HCT116 (cell line): ENCODE measurements at regions not wholly inside any gene's neighbourhood (a gene's known extent, or its start where the extent isn't known, plus 50 kb on each side); places are given as distances from the start of the nearest gene placed in this dataset.

Experiments used
- ATAC-seq: fragments of 200-7000 bp; cut with Tn5 transposase; 2 replicates; pipeline ENCODE4 v1.9.1; 2020; ENCODE audit warnings: mild to moderate bottlenecking, moderate library complexity
- BruUV-seq: library from RNA; stranded (reverse); fragments of 400-500 nt; replicated peaks from 2 replicates; lab custom pipeline; 2021; lab: Mats Ljungman, UMichigan
- CTCF ChIA-PET: fragments of 300-600 bp; sonication (Branson Sonifier 250); formaldehyde crosslinking; loops from one replicate; lab custom pipeline; 2021; ENCODE audit warnings: antibody characterized with exemption; lab: Charles Lee
- POLR2A ChIA-PET: fragments of 300-600, 350-600 bp; sonication (Branson Sonifier 250); formaldehyde crosslinking; loops from one replicate; lab custom pipeline; 2021; ENCODE audit warnings: antibody characterized with exemption; lab: Charles Lee
- RAD21 ChIA-PET, 2 experiments: fragments of 300-600 bp; sonication (Branson Sonifier 250); formaldehyde crosslinking; loops; one replicate each; lab custom pipeline; 2023; ENCODE audit warnings: low total read pairs in 2 of 2; ENCODE audit not compliant: uncharacterized antibody in 2 of 2, unreplicated experiment in 2 of 2, low non-redundant PET in 1 of 2; lab: Charles Lee
- DNase-seq: peaks from one replicate; pipeline ENCODE4 v3.0.0-alpha.2; 2010; ENCODE audit warnings: low read depth, low spot score
- H2AFZ ChIP-seq: fragments of 200-600 bp; shearing (Covaris generic), sonication (generic); 2 replicates; pipeline ENCODE4 v1.6.1; 2017; ENCODE audit warnings: low read depth, mixed run types, mixed read lengths, antibody characterized with exemption, low read length; ENCODE audit not compliant: poor library complexity, severe bottlenecking
- H3K27ac ChIP-seq: 2 replicates; pipeline ENCODE4 v1.5.1; 2012; ENCODE audit warnings: low read depth, low read length
- H3K27me3 ChIP-seq: fragments of 200-600 bp; sonication (generic); 2 replicates; pipeline ENCODE4 v1.6.1; 2016; ENCODE audit warnings: mixed run types, low read length, mixed read lengths; ENCODE audit not compliant: insufficient read depth
- H3K36me3 ChIP-seq, 2 experiments: fragments of 200-500 bp in 1 of 2; fragments of 200-600 bp in 1 of 2; sonication (Bioruptor generic) in 1 of 2; sonication (generic) in 1 of 2; 2 replicates each; pipeline versions ENCODE4 v1.5.1 to v1.6.1; 2014 to 2016; ENCODE audit warnings: low read length in 2 of 2, inconsistent platforms in 1 of 2, mixed read lengths in 1 of 2, mixed run types in 1 of 2; ENCODE audit not compliant: insufficient read depth in 2 of 2, control insufficient read depth in 1 of 2
- H3K4me1 ChIP-seq, 2 experiments: fragments of 200-600 bp in 1 of 2; sonication (generic) in 1 of 2; 2 replicates each; pipeline versions ENCODE4 v1.5.1 to v1.6.1; 2012 to 2017; ENCODE audit warnings: low read length in 2 of 2, inconsistent platforms in 1 of 2, mild to moderate bottlenecking in 1 of 2, mixed read lengths in 1 of 2, mixed run types in 1 of 2, moderate library complexity in 1 of 2; ENCODE audit not compliant: insufficient read depth in 2 of 2, control insufficient read depth in 1 of 2
- H3K4me2 ChIP-seq: fragments of 200-600 bp; sonication (generic); 2 replicates; pipeline ENCODE4 v1.6.1; 2017; ENCODE audit warnings: mixed run types, low read length, mixed read lengths
- H3K4me3 ChIP-seq, 2 experiments: fragments of 200-600 bp in 1 of 2; sonication (generic) in 1 of 2; replicated peaks in 1 of 2; 2 replicates each; pipeline ENCODE4 v1.5.1; 2011 to 2016; ENCODE audit warnings: low read length in 2 of 2, control low read depth in 1 of 2, low read depth in 1 of 2, mild to moderate bottlenecking in 1 of 2, mixed read lengths in 1 of 2, mixed run types in 1 of 2
- H3K79me2 ChIP-seq: fragments of 200-600 bp; sonication (generic); 2 replicates; pipeline ENCODE4 v1.6.1; 2017; ENCODE audit warnings: mild to moderate bottlenecking, mixed run types, low read length, moderate library complexity, mixed read lengths; ENCODE audit not compliant: insufficient read depth
- H3K9ac ChIP-seq: fragments of 200-600 bp; sonication (generic); 2 replicates; pipeline ENCODE4 v1.6.1; 2016; ENCODE audit warnings: low read length, mixed read lengths
- H3K9me2 ChIP-seq: fragments of 200-600 bp; sonication (generic), shearing (Covaris generic); 2 replicates; pipeline ENCODE4 v1.6.1; 2017; ENCODE audit warnings: mixed run types, mild to moderate bottlenecking, moderate library complexity; ENCODE audit not compliant: insufficient read depth
- H3K9me3 ChIP-seq, 2 experiments: fragments of 200-500 bp in 1 of 2; fragments of 200-600 bp in 1 of 2; sonication (Bioruptor generic) in 1 of 2; sonication (generic) in 1 of 2; 2 replicates each; pipeline ENCODE4 v1.6.1; 2014 to 2017; ENCODE audit warnings: low read length in 2 of 2, mixed read lengths in 2 of 2, inconsistent platforms in 1 of 2, low read depth in 1 of 2, mild to moderate bottlenecking in 1 of 2, mixed run types in 1 of 2, moderate library complexity in 1 of 2; ENCODE audit not compliant: control insufficient read depth in 1 of 2, insufficient read depth in 1 of 2
- H4K20me1 ChIP-seq: fragments of 200-600 bp; sonication (generic), shearing (Covaris generic); 2 replicates; pipeline ENCODE4 v1.6.1; 2017; ENCODE audit warnings: mixed run types, mild to moderate bottlenecking, moderate library complexity; ENCODE audit not compliant: insufficient read depth
- EGR1 ChIP-seq: IDR thresholded peaks from 2 replicates; pipeline ENCODE4 v1.6.1; 2012; ENCODE audit warnings: low read depth
- ELF1 ChIP-seq: IDR thresholded peaks from 2 replicates; pipeline ENCODE4 v1.6.1; 2012; ENCODE audit warnings: low read depth, borderline replicate concordance
- FOSL1 ChIP-seq: IDR thresholded peaks from 2 replicates; pipeline ENCODE4 v1.6.1; 2012; ENCODE audit warnings: low read depth
- POLR2A ChIP-seq: IDR thresholded peaks from 2 replicates; pipeline ENCODE4 v1.7.0; 2011; ENCODE audit warnings: borderline replicate concordance; ENCODE audit not compliant: insufficient read depth, insufficient read length; ENCODE audit errors: extremely low read depth
- POLR2AphosphoS5 ChIP-seq: IDR thresholded peaks from 2 replicates; pipeline ENCODE4 v1.6.1; 2011; ENCODE audit warnings: mild to moderate bottlenecking, low read depth, low read length, moderate library complexity
- RAD21 ChIP-seq: IDR thresholded peaks from 2 replicates; pipeline ENCODE4 v1.6.1; 2012; ENCODE audit warnings: low read depth, mild to moderate bottlenecking
- SP1 ChIP-seq: IDR thresholded peaks from 2 replicates; pipeline ENCODE4 v1.6.1; 2012; ENCODE audit warnings: low read depth
- SRF ChIP-seq: IDR thresholded peaks from 2 replicates; pipeline ENCODE4 v1.6.1; 2012; ENCODE audit warnings: low read depth
- TCF7L2 ChIP-seq: IDR thresholded peaks from 2 replicates; pipeline ENCODE4 v1.7.0; 2011; ENCODE audit warnings: borderline replicate concordance, inconsistent platforms; ENCODE audit not compliant: insufficient read depth, insufficient read length; ENCODE audit errors: extremely low read depth
- YY1 ChIP-seq: IDR thresholded peaks from 2 replicates; pipeline ENCODE4 v1.6.1; 2011; ENCODE audit warnings: low read length, low read depth, moderate library complexity, mild to moderate bottlenecking; ENCODE audit not compliant: insufficient replicate concordance; ENCODE audit errors: extremely low read depth
- ZNF274 ChIP-seq: fragments of 200-500 bp; sonication (Bioruptor generic); IDR thresholded peaks from 2 replicates; pipeline ENCODE4 v1.6.1; 2014; ENCODE audit warnings: mild to moderate bottlenecking, low read depth, low read length, inconsistent platforms
- intact Hi-C: fragments of 100-400 bp; cut with micrococcal nuclease; formaldehyde crosslinking; loops from 2 replicates; pipeline ENCODE4 v1.10.0; 2022
- TF ChIP-seq, protein P1 (sequence below): IDR thresholded peaks from 2 replicates; pipeline ENCODE4 v1.6.1; 2012
- TF ChIP-seq, protein P2 (sequence below): IDR thresholded peaks from 2 replicates; pipeline ENCODE4 v1.6.1; 2012
- TF ChIP-seq, protein P3 (sequence below), 3 experiments: fragments of 200-600 bp in 1 of 3; sonication (generic) in 1 of 3; IDR thresholded peaks in 2 of 3; conservative IDR thresholded peaks in 1 of 3; 2 replicates each; pipeline ENCODE4 v1.5.1; 2012 to 2017; ENCODE audit warnings: low read depth in 2 of 3, low read length in 2 of 3, antibody characterized with exemption in 1 of 3, borderline replicate concordance in 1 of 3, control low read depth in 1 of 3, mild to moderate bottlenecking in 1 of 3, mixed read lengths in 1 of 3, mixed run types in 1 of 3, moderate library complexity in 1 of 3; ENCODE audit not compliant: insufficient read depth in 1 of 3

DNA sequence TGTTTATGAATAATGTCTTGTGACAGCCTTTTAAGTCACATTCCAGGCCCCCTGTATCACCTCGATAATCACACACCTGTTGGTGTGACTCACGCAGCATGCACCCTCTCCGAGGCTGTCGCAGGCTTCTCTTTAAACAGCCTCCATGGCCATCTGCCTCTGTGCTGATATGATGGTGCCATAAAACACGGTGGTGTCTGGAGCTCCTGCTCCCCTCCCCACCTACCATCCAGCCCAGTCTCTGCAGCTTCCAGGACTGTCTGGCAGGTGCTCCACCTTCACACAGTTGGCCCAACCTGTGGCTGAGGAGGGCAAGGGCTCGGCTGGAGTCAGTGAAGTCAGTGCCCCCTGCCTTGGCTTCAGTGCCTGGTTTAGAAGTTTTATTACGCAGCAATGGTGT is 173.8 kb upstream of the RPL34 start:
- no peaks in the 10 kb centered on the region for H3K79me2 ChIP-seq
- peak; percentile 60 for ATAC-seq
- no peak overlapping the region for H3K27ac ChIP-seq
- RAD21 ChIA-PET, result no interaction called here
- TF ChIP-seq SRF (no peak), ZNF274 (no peak)
- TF ChIP-seq, protein P1, sequence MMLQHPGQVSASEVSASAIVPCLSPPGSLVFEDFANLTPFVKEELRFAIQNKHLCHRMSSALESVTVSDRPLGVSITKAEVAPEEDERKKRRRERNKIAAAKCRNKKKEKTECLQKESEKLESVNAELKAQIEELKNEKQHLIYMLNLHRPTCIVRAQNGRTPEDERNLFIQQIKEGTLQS, result no peak
- TF ChIP-seq, all 23 proteins: peak for 0
- H2AFZ ChIP-seq, result no peak overlapping the region
- no peaks in the 10 kb centered on the region for H3K36me3 ChIP-seq
- H3K9me3 ChIP-seq, result no peaks in the 10 kb centered on the region
- H3K4me2 ChIP-seq, result no peak overlapping the region; the same call in 1 of the 2 replicates
- DNase-seq, result no peak
- no peak overlapping the region for H3K4me3 ChIP-seq
- no TSS peak for BruUV-seq
- intact Hi-C loops, result no loop called here
- peaks cover 0 to 7% of the 10 kb centered on the region in 2 experiments; a peak in 1 of 4 replicates for H3K4me1 ChIP-seq
- no peak overlapping the region for H3K9ac ChIP-seq
- no peaks in the 10 kb centered on the region for H3K9me2 ChIP-seq
- ChIA-PET POLR2A (no interaction called here), CTCF (no interaction called here)
- H4K20me1 ChIP-seq, result no peaks in the 10 kb centered on the region
- peaks cover 3% of the 10 kb centered on the region; the same call in 1 of the 2 replicates for H3K27me3 ChIP-seq

DNA sequence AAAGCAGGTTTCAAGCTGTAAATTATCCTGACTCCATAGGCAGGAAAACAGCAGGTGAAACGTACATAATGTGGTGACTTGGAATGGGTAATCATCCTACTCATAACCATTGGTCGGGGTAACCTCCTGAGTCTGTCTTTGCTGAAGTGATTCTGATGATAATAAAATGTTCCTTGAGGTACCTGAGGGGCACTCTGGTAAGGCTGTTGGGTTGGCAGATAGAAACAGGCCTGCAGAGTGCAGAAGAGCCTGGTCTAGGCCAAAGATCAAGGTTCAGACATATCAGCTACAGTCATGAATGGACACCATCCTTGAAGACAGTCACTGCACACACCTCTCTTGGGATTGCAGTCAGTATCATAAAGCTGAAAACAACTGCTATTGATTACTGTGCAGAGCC is 174.7 kb upstream of the RPL34 start:
- no peak for ATAC-seq
- Histone ChIP-seq H2AFZ (no peak overlapping the region), H3K4me1 (peaks cover 0 to 7% of the 10 kb centered on the region in 2 experiments; a peak in 1 of 4 replicates), H3K9me3 (no peaks in the 10 kb centered on the region), H3K27ac (no peak overlapping the region), H3K9ac (no peak overlapping the region), H3K36me3 (no peaks in the 10 kb centered on the region), H3K9me2 (no peaks in the 10 kb centered on the region), H3K27me3 (peaks cover 3% of the 10 kb centered on the region; the same call in 1 of the 2 replicates), H3K79me2 (no peaks in the 10 kb centered on the region), H3K4me3 (no peak overlapping the region), H3K4me2 (no peak overlapping the region), H4K20me1 (no peaks in the 10 kb centered on the region)
- TF ChIP-seq, protein P2, sequence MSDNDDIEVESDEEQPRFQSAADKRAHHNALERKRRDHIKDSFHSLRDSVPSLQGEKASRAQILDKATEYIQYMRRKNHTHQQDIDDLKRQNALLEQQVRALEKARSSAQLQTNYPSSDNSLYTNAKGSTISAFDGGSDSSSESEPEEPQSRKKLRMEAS, result no peak
- TF ChIP-seq SP1 (no peak), RAD21 (no peak), SRF (no peak), YY1 (no peak), ZNF274 (no peak), EGR1 (no peak), TCF7L2 (no peak), POLR2AphosphoS5 (no peak), ELF1 (no peak), FOSL1 (no peak), POLR2A (no peak)
- TF ChIP-seq, protein P3, sequence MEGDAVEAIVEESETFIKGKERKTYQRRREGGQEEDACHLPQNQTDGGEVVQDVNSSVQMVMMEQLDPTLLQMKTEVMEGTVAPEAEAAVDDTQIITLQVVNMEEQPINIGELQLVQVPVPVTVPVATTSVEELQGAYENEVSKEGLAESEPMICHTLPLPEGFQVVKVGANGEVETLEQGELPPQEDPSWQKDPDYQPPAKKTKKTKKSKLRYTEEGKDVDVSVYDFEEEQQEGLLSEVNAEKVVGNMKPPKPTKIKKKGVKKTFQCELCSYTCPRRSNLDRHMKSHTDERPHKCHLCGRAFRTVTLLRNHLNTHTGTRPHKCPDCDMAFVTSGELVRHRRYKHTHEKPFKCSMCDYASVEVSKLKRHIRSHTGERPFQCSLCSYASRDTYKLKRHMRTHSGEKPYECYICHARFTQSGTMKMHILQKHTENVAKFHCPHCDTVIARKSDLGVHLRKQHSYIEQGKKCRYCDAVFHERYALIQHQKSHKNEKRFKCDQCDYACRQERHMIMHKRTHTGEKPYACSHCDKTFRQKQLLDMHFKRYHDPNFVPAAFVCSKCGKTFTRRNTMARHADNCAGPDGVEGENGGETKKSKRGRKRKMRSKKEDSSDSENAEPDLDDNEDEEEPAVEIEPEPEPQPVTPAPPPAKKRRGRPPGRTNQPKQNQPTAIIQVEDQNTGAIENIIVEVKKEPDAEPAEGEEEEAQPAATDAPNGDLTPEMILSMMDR (IDR thresholded peaks at IDR 0.05 in 2 of 3, conservative IDR thresholded peaks at IDR 0.05 in 1 of 3; ENCODE audit: borderline replicate concordance in 1 of 3, insufficient read depth in 1 of 3, low read depth in 2 of 3, low read length in 2 of 3), result no peak
- ChIA-PET CTCF (no interaction called here), POLR2A (no interaction called here), RAD21 (no interaction called here)
- intact Hi-C loops, result no loop called here
- BruUV-seq, result no TSS peak
- no peak for DNase-seq
